ENCODE measurements at regions not wholly inside any gene's neighbourhood (a gene's known extent, or its start where the extent isn't known, plus 50 kb on each side); places are given as distances from the start of the nearest gene placed in this dataset.

- TF ChIP-seq, protein P1, sequence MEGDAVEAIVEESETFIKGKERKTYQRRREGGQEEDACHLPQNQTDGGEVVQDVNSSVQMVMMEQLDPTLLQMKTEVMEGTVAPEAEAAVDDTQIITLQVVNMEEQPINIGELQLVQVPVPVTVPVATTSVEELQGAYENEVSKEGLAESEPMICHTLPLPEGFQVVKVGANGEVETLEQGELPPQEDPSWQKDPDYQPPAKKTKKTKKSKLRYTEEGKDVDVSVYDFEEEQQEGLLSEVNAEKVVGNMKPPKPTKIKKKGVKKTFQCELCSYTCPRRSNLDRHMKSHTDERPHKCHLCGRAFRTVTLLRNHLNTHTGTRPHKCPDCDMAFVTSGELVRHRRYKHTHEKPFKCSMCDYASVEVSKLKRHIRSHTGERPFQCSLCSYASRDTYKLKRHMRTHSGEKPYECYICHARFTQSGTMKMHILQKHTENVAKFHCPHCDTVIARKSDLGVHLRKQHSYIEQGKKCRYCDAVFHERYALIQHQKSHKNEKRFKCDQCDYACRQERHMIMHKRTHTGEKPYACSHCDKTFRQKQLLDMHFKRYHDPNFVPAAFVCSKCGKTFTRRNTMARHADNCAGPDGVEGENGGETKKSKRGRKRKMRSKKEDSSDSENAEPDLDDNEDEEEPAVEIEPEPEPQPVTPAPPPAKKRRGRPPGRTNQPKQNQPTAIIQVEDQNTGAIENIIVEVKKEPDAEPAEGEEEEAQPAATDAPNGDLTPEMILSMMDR (conservative IDR thresholded peaks at IDR 0.05), result no peak
- H4K8ac ChIP-seq (replicated peaks; ENCODE audit: insufficient read length, low read depth, low read length), result no peak overlapping the region
- H3K79me2 ChIP-seq (ENCODE audit: insufficient read depth, low read length), result no peaks in the 10 kb centered on the region
- H2BK12ac ChIP-seq (ENCODE audit: insufficient read length, low read depth, low read length), result no peak overlapping the region
- H2BK15ac ChIP-seq (ENCODE audit: low read depth, low read length), result no peak overlapping the region
- H2BK120ac ChIP-seq (ENCODE audit: low read depth, low read length, poor library complexity, severe bottlenecking), result no peak overlapping the region
- no peak overlapping the region for H3K18ac ChIP-seq (ENCODE audit: insufficient read length, low read depth, low read length)
- H3K14ac ChIP-seq (ENCODE audit: insufficient read depth, low read length), result no peak overlapping the region
- no peak overlapping the region for H3K27ac ChIP-seq (ENCODE audit: insufficient read length, low read depth, low read length)
- no CpG with 5 or more reads among the region's 1 CpG for WGBS (ENCODE audit: extremely low coverage, insufficient read length, low lambda C conversion rate)
- Mint-ChIP-seq H3K9me3 (peaks cover 25% of the 10 kb centered on the region in 2 experiments), H3K36me3 (ENCODE audit: insufficient read depth in 1 of 3, low read depth in 3 of 3) (peaks cover 0 to 20% (median 10%) of the 10 kb centered on the region in 3 experiments; a peak in 6 of 7 replicates), H3K4me1 (peaks cover 24 to 26% of the 10 kb centered on the region in 2 experiments), H3K4me3 (no peak overlapping the region; a peak in 1 of 5 replicates), H3K27me3 (ENCODE audit: low read depth) (no peaks in the 10 kb centered on the region), H3K27ac (0 out of 7 replicates have a peak overlapping the region, but pooled peaks of 1 of the 3 experiments have one; percentile 12)
- H3T11ph ChIP-seq (ENCODE audit: low read length), result no peak overlapping the region
- no peak overlapping the region for H4K91ac ChIP-seq (ENCODE audit: insufficient read length, low read depth, low read length)
- no peaks in the 10 kb centered on the region for H3K79me1 ChIP-seq (ENCODE audit: insufficient read depth, low read depth, low read length, poor library complexity, severe bottlenecking)
- H3K4me1 ChIP-seq (ENCODE audit: insufficient read depth, low read length), result peaks cover 5% of the 10 kb centered on the region; the same call in 1 of the 2 replicates
- no peak overlapping the region for H2AK5ac ChIP-seq (ENCODE audit: insufficient read length, low read length)
- no peak overlapping the region for H2BK5ac ChIP-seq (ENCODE audit: insufficient read length, low read length)
- DNase-seq, result no peak
- no peak overlapping the region for H3K4ac ChIP-seq (ENCODE audit: low read depth, low read length)
- H3K9me3 ChIP-seq (ENCODE audit: control insufficient read depth, low read depth, low read length), result no peaks in the 10 kb centered on the region
- no peak overlapping the region for H2BK20ac ChIP-seq (ENCODE audit: low read depth, low read length, poor library complexity, severe bottlenecking)
- no peak overlapping the region for H3K4me2 ChIP-seq (ENCODE audit: insufficient read depth, insufficient read length, low read length)
- no peaks in the 10 kb centered on the region for H3K23me2 ChIP-seq (ENCODE audit: insufficient read length, low read depth, low read length, poor library complexity, severe bottlenecking)
- H3K27me3 ChIP-seq (ENCODE audit: insufficient read depth, low read length), result 0 out of 2 replicates have a peak, but pooled peaks cover 2% of the 10 kb centered on the region
- no peak overlapping the region for H3K9ac ChIP-seq (ENCODE audit: extremely low read depth, insufficient read length, low read length)
- H4K5ac ChIP-seq (ENCODE audit: insufficient read length, low read depth, low read length), result no peak overlapping the region
- no peak overlapping the region for H3K23ac ChIP-seq (ENCODE audit: insufficient read length, low read depth, low read length)
- H3K56ac ChIP-seq (ENCODE audit: insufficient read length, low read depth, low read length), result no peak overlapping the region
- H2AFZ ChIP-seq (ENCODE audit: low read length), result peak overlapping the region; percentile 15
- H4K20me1 ChIP-seq (ENCODE audit: control insufficient read depth, insufficient read depth, insufficient read length), result no peaks in the 10 kb centered on the region
Measured at GRCh38 chr11:12319461-12319951, 57.9 kb upstream of the PARVA start.
